Right ventricle myocardium superior (tissue), 1 donor: ENCODE measurements at regions not wholly inside any gene's neighbourhood (a gene's known extent, or its start where the extent isn't known, plus 50 kb on each side); places are given as distances from the start of the nearest gene placed in this dataset.

Experiments
- ATAC-seq: fragments of 200-7000 bp; cut with Tn5 transposase; one replicate; pipeline ENCODE4 v1.9.1; 2020; ENCODE audit warnings: mild to moderate bottlenecking; ENCODE audit not compliant: poor library complexity
- DNase-seq: peaks from one replicate; pipeline ENCODE4 v3.0.0-alpha.2; 2020
- intact Hi-C: fragments of 100-400 bp; cut with DNase I; formaldehyde crosslinking; loops from one replicate; pipeline ENCODE4 v1.11.2; 2022
- donor health status: DM: no; HTN: yes; CAD: no; lungs with severe emphysema.

DNA sequence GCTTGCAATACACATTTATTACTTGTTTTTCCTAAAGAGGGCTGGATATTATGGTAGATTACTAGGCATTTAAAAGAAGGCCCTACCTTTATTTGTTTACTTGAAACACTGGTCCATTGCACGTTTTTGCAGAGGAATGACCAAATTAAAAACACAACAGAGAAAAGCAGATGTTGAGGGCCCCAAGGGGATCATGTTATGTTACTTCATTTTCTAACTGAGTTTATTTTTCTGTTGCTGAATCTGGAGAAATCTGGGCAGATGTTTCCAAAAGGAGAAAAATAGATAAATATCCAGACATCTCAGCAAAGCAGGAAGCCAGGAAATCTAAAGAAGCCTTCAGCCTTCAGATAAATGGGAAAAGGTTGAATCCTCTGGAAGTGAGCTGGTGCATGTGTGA is 353.0 kb downstream of the NDFIP2 start:
- no peak for DNase-seq
- intact Hi-C loops = no loop called here
- no peak for ATAC-seq

DNA sequence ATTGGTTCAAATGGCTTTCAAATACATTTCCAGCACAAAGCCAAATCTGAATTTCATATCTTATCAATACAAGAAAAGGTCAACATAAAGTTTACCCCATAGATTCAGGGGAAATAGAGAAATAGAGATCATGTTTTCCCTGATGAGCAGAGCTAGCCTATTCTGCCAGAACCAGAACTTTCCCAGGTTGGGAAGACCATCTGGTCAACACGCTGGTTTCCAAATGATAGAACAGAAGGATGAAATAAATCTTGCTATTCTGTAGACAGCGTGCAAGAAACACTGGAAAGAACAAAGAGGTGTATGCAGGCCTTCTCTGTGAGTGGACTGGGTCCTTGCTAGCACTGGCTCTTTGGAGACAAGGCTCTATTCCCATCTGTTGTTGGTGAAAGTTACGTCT is 350.6 kb downstream of the NDFIP2 start:
- DNase-seq (no peak), ATAC-seq (no peak)
- intact Hi-C loops = no loop called here

GRCh38 chr13:79830945-79831344 is 350.0 kb downstream of the NDFIP2 start:
- ATAC-seq = no peak
- no peak for DNase-seq
- intact Hi-C loops = no loop called here

GRCh38 chr13:79830426-79830825 is 349.5 kb downstream of the NDFIP2 start:
- ATAC-seq (no peak), DNase-seq (no peak)
- intact Hi-C loops = no loop called here

DNA sequence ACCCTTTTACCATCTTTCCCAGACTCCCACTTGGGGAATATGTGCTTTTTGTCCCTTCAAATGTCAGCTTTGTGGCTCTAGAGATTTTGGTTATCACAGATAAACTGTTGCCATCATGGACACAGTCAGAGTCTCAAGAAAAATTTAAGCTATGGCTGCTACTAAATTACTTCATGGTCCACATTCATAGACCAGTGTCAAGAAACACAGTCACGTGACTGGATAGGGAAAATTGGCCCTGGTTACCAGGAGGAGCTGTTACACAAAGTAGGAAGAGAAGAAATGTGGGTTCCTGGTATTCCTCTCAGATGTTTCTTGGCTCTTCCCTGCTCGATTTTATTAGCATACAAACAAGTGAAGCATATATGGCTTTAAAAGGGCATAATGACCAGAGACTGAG is 348.9 kb downstream of the NDFIP2 start:
- ATAC-seq (no peak), DNase-seq (no peak)
- intact Hi-C loops = no loop called here

DNA sequence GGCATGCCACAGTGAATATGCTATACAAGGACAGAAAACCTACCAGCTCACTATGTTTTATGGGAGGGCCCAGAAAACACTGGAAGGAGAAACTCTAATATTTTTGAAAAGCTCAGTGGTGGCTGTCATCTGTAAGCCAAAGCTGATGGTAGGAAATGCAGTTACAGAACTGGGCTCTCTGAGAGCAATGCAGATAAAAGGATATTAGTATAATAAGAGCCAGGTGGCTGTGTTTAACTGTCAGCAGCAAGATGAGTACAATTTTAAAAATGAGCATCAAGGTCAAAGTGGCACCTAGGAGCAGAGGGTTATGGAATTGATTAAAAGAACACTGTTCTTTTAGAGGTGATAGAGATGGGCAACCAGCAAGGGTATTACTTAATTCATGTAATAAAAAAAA is 345.0 kb downstream of the NDFIP2 start:
- DNase-seq = no peak
- intact Hi-C loops = no loop called here
- no peak for ATAC-seq

DNA sequence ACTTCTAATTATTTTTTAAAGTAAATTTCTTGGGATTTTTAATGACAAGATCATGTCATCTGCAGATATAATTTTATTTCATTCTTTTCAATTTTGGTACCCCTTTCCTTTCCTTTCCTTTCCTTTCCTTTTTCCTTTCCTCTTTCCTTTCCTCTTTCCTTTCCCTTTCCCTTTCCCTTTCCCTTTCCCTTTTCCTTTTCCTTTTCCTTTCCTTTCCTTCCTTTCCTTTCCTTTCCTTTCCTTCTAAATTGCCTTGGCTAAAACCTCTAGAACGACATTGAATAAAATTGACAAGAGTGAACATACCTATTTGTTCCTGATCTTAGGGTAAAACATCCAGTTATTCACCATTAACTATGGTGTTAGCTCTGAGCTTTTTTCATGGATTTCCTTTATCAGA is 334.1 kb downstream of the NDFIP2 start:
- intact Hi-C loops = no loop called here
- ATAC-seq = no peak
- DNase-seq = no peak

GRCh38 chr13:79812070-79812850 is 331.3 kb downstream of the NDFIP2 start:
- ATAC-seq (no peak), DNase-seq (no peak)
- intact Hi-C loops = no loop called here

DNA sequence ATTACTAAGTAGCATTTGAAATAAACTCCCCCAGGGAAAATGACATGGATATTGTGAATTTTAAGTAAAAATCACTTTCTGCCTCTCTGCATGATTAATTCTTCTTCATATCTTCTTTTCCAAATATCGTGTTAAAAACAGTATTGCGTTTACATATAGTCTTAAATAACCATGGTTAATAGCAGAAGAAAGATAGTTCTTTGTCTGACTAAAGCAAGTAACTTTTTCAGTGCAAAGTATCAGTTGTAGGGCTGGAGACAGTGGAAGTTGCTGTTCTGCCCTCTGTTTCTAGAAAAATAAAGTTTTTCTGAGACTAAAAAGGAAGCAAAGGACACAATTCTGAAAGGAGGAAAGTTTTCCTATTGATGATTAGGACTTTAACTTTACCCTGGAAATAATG is 330.2 kb downstream of the NDFIP2 start:
- ATAC-seq (no peak), DNase-seq (no peak)
- intact Hi-C loops = no loop called here

DNA sequence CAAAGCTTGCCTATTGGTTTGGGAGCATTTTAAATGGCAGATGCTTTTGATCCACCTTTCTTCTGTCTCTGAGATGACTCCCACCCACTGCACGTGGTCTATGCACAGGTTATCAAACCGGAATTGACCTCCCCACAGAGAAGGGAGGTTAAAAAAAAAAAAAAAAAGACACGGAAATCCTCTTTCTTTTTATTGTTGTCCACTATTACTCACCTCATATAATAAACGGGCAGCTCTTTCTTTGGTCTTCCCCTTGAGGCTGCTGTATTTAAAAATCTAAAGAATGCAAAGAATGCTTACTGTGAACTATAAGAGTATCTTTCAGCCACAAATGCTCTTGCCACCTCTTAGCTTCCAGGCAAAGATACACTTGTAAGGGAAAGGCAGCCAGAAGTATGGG is 329.7 kb downstream of the NDFIP2 start:
- ATAC-seq = no peak
- intact Hi-C loops = no loop called here
- no peak for DNase-seq

DNA sequence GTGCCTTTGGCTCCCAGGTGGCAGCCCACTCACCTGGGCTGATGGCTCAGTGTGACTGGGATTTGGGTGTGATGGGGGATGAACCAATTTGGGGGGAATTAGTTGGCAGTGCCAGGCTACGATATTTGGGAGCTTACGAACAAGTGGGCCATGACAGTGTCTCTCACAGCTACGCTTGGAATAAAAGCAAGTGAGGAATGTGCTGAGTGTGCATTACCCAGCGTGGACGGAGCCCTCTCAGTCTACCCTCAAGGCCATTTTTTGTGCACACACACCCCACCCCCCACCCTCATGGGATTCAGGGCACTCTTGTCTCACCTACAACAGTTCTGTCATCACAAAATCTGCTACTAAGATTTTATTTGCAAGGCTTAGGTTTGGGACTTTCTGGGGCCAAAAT is 329.1 kb downstream of the NDFIP2 start:
- ATAC-seq = no peak
- no peak for DNase-seq
- intact Hi-C loops = no loop called here

DNA sequence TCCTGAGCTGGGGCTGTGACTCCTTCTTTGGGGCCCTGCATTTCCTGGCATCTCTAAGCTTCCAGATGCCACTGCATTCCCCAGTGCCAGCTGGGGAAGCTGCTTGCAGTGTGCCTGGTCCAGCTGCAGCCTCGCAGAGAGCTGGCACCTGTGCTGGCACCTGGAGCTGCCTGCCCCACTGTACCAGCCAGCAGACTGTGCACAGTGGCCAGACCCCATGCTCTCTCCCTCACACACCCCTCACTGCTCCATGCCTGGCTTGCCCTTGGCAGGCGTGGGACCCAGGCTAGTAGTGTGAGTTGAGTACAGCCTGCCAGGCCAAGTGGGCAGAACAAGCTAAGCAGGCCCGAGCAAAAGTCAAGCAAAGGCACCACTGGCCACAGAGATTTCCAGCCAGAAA is 327.5 kb downstream of the NDFIP2 start:
- no peak for ATAC-seq
- no peak for DNase-seq
- intact Hi-C loops = no loop called here

DNA sequence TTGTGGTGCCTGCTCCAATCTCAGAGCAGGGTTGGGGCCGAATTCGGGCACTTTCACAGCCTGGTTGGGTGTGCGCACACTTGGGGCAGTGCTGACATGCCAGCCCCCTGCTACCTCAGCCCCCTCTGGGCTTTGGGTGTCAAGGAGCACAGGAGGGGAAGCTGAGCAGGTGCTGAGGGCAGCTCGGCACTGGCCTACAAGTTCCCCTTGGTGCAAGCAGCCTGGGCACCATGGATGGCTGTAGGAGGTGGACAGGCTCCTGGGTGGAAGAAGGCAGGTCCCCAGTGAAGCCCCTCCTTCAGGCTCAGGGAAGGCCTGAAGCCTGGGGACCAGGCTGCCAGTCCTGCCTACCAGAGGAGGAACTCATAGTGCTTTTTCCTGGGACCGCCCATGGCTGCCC is 326.6 kb downstream of the NDFIP2 start:
- no peak for DNase-seq

GRCh38 chr13:79806821-79807220 is 325.9 kb downstream of the NDFIP2 start:
- DNase-seq = no peak
- intact Hi-C loops = no loop called here
- ATAC-seq = no peak

More for the DNA sequence above, 326.6 kb downstream of the NDFIP2 start:
- no peak for ATAC-seq
- intact Hi-C loops = no loop called here

- DNase-seq (no peak), ATAC-seq (no peak)
- intact Hi-C loops = no loop called here
Observed at GRCh38 chr13:79805317-79805716, 324.4 kb downstream of the NDFIP2 start.

- ATAC-seq (no peak), DNase-seq (no peak)
- intact Hi-C loops = no loop called here
Observed at GRCh38 chr13:79803989-79804388, 323.0 kb downstream of the NDFIP2 start.

DNA sequence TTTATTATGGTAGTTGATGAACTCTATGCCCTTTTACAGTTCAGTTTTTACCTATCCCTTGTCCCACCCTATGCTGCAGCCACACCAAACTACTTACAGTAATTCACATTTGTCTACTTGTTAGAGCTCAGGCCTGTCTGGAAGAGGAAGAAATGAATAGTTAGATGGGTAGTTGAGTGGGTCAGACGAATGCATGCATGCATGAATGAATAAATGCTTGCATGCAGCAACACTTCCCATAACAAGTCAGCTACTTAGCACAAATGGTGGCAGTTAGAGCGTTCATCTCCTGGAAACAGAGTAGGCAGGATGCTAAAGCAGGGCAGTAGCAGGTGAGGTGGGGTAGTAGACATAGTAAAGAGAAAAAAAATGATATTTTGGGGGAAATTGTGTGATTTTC is 322.3 kb downstream of the NDFIP2 start:
- DNase-seq (no peak), ATAC-seq (no peak)
- intact Hi-C loops = no loop called here

DNA sequence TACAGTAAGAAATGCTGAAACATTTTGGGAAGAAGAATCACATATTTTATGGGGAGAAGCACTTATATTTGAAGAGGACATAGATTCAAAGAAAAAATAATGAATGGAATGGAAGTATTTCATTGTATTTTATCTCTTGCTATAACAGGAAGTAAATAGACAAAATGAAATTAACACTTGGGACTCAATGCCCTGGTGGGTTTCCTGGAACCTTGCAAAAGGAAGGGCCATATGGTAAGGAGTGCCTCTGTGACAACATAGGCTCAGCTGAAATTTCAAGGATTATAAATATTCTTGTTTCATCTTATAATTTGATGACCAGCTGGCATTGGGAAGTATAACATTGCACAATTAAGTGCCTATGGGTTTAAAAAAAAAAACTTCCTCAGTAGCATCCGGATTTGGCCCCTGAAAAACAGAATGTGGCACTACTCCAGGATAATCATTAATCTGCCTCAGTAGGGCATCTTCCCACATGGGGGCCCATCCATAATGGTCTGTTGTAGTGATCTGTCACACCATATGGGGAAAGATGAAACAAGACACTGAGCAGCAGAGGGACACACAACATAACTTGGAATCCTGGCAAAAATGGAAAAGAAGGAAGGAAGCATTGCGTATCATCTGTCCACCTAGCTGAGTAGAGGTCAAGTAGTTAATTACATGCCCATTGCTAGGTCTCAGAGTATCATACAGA is 321.6 kb downstream of the NDFIP2 start:
- DNase-seq = no peak
- intact Hi-C loops = no loop called here
- ATAC-seq = no peak

- ATAC-seq = peak; percentile 66
- intact Hi-C loops = no loop called here
Observed at GRCh38 chr13:79799059-79799867, 318.3 kb downstream of the NDFIP2 start.

DNA sequence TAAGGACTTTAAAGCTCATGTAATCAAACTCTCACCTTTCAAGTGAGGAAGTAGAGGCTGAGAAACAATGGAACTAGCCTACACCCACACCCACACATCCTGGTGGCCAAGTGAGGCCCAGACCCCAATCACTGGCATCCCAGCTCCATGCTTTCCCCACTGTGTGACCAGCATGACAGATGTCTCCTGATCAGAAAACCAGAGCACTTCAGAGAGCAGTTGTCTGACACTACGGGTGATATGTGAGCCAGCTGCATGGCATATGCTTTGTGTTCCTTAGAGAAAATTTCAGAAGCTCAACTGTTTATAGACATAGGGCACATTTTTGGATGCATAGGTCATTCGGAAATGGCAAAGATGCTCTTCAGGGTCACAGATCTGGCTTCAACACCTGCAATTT is 315.2 kb downstream of the NDFIP2 start:
- no peak for ATAC-seq
- no peak for DNase-seq
- intact Hi-C loops = no loop called here

More at GRCh38 chr13:79799059-79799867, 318.3 kb downstream of the NDFIP2 start:
- DNase-seq = no peak
